HG03558 (cell line): ENCODE measurements at regions not wholly inside any gene's neighbourhood (a gene's known extent, or its start where the extent isn't known, plus 50 kb on each side); places are given as distances from the start of the nearest gene placed in this dataset.

Experiments used
- ATAC-seq: cut with Tn5 transposase; IDR thresholded peaks from one replicate; pipeline ENCODE4 v1.9.1; 2021; ENCODE audit warnings: moderate number of reproducible peaks; ENCODE audit not compliant: unreplicated experiment; ENCODE audit errors: extremely low read depth

- no peak for ATAC-seq
Measured at GRCh38 chr2:15830937-15831549, 109.3 kb upstream of the MYCN start.

- ATAC-seq, result no peak
Measured at GRCh38 chr2:15832030-15832709, 108.2 kb upstream of the MYCN start.

- no peak for ATAC-seq
Measured at GRCh38 chr2:15832849-15833680, 107.3 kb upstream of the MYCN start.

- no peak for ATAC-seq
Measured at GRCh38 chr2:15833731-15834130, 106.6 kb upstream of the MYCN start.

GRCh38 chr2:15834381-15835031, 105.8 kb upstream of the MYCN start:
- ATAC-seq, result no peak

- ATAC-seq, result no peak
Measured at GRCh38 chr2:15835991-15836688, 104.2 kb upstream of the MYCN start.

DNA sequence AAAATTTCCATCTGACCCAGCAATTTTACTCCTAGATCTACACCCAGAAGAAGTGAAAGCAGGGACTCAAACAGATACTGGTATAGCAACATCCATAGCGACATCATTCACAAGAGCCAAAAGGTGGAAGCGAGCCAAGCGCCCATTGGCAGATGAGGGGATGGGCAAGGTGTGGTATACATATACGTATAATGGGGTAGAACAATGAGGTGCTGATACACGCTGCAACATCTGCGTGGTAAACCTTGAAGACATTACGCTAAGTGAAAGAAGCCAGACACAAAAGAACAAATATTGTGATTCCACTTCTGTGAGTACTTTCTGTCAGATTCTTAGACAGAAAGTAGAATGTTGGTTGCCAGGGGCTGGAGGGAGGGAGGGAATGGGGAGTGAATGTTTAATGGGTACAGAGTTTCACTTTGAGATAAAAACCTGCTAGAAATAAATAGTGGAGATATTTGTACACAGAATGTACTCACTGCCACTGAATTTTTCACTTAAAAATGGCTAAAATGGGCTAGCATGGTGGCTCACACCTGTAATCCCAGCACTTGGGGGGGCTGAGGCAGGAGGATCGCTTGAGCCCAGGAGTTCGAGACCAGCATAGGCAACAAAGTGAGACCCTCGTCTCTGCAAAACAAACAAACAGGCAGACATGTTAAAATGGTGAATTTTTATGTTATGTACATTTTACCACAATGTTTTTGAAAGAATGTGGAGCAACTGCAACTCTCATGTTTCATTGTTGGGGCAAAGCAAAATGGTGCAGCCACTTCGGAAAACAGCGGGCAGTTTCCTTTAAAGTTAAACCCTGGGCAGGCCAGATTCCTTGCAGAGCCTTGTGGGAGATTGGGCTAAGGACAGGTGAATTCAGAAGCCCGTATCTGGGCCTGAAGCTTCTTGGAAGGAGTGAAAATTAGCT, 103.4 kb upstream of the MYCN start:
- ATAC-seq, result no peak

GRCh38 chr2:15838481-15839090, 101.8 kb upstream of the MYCN start:
- ATAC-seq, result no peak

DNA sequence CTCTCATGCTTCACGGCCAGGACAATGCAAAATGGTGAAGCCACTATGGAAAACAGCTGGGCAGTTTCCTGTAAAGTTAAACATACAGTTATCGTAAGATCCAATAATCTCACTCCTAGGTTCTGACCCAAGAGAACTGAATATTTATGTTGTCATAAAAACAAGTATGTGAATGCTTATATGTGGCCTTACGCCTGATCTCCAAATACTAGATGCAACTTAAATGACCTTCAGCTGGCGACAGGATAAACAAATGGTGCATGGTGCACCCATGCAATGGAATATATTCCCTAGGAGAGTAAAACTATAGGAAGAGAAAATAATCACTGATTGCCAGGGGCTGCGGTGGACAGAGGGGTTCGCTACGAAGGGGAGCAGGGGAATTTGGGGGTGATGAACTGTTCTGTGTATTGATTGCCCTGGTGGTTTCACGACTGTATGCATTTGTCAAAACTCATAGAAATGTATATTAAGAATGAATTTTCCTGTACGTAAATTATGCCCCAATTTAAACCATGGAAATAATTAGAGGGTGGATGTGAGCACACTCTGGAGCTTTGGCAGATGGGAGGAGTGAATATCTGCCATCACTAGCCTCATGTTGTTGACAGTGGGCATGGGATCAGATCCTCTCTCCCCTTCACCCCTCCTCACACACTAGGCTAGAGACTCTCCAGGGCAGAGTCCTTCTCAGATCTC, 100.8 kb upstream of the MYCN start:
- ATAC-seq, result no peak

DNA sequence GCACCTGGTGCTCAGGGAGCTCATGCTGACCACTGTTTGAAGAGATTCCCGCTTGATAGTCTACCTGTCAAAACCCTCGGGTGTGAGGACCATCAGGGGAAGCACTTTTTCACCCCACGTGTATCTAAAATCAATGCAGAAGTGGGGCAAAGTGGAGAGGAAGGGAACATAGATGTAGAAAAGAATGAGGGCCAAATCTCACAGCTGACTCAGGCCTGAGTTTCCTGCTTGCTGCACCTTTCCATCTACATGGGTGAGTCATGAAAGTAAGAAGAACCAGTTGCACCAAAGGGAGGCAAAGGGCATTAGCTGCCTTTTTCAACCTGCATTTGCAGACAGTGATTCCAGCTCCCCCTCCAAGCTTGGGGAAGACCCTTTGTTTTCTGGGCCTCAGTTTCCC, 100.2 kb upstream of the MYCN start:
- no peak for ATAC-seq

DNA sequence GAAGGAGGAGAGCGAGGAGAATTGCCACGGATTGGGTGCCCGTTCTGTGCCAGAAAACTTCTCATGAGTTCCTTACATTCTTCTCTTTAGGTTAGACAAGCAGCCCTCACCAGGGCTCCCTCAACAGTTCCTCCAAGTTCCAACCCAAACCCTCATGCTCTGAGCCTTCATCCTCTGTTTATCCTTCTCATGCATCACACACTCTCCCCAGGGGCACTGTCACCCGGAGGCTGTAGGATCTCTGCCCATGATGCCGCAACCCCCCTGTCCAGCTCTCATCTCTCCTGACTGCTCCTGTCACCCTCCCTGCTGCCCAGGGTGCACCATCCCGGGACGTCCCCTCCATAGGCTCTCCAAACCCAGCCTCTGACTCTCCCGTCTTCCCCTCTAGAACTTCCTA, 99.4 kb upstream of the MYCN start:
- ATAC-seq, result no peak

DNA sequence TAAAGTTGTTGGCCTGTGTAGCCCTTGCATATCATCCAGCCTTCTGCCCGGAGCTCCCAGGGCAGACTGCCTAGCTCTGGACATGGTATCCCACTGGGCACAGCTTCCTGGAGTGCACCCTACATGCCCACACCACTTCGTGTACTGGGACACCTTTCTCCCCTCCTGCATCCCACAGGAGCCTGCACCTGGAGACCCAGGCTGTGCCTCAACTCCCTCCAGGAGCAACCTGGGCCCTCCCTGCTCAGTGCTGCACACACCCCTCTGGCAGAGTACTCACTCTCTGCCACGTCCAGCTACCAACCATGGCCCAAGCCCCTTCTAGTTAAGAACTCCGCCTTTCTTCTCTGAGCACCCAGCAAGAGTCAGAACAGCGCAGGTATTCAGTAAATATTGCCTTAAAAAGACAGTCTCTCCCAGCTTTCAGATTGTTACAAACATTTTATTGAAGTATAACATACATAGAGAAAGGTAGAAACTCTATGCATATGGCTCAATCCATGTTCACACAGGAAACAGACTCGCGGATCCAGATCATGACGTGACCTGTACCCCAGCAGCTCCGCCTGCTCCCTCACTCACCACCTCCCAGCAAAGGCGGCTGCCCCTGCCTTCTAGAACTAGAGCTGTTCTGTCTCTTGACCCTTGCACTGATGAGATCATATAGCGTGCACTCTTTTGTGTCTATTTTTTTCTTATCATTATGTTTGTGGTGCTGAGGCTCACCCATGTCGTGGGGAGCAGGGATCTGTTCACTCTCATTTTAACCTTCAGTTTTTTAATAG, 98.4 kb upstream of the MYCN start:
- no peak for ATAC-seq

GRCh38 chr2:15842758-15843666, 97.3 kb upstream of the MYCN start:
- ATAC-seq, result no peak

GRCh38 chr2:15844211-15844801, 96.0 kb upstream of the MYCN start:
- no peak for ATAC-seq

- ATAC-seq, result no peak
Measured at GRCh38 chr2:15845294-15845693, 95.1 kb upstream of the MYCN start.

- ATAC-seq, result no peak
Measured at GRCh38 chr2:15845737-15846405, 94.5 kb upstream of the MYCN start.
